K562 (cell line): ENCODE measurements at regions not wholly inside any gene's neighbourhood (a gene's known extent, or its start where the extent isn't known, plus 50 kb on each side); places are given as distances from the start of the nearest gene placed in this dataset.

ENCODE experiments used
- ATAC-seq: fragments of 200-7000 bp; cut with Tn5 transposase; 3 replicates; pipeline ENCODE4 v1.9.1; 2020; ENCODE audit warnings: moderate library complexity
- BruUV-seq: library from RNA; stranded (reverse); fragments of 400-500 nt; replicated peaks from 2 replicates; lab custom pipeline; 2021; lab: Mats Ljungman, UMichigan
- CTCF ChIA-PET: fragments of 300-600 bp; formaldehyde crosslinking; extraction: SDS; loops from one replicate; lab custom pipeline; 2021; ENCODE audit warnings: low intra/inter-chr PET ratio; lab: Yijun Ruan, JAX
- POLR2A ChIA-PET: fragments of 300-600, 350-650 bp; sonication (Branson Sonifier 250); formaldehyde crosslinking; extraction: SDS; loops from one replicate; lab custom pipeline; 2021; ENCODE audit warnings: antibody characterized with exemption, inconsistent platforms; lab: Yijun Ruan, JAX
- DNase-seq, 4 experiments: peaks; one replicate each; pipeline versions ENCODE4 v3.0.0 to v3.0.0-alpha.2; 2011 to 2018; ENCODE audit warnings: low spot score in 3 of 4, mixed read lengths in 3 of 4; ENCODE audit errors: extremely low read depth in 1 of 4
- FAIRE-seq: peaks from 2 replicates; lab custom pipeline; 2011; peaks lifted over from hg19 to GRCh38; lab: Jason Lieb, UNC
- H2AFZ ChIP-seq: 2 replicates; pipeline ENCODE4 v1.6.0; 2011; ENCODE audit warnings: low read depth, low read length, control low read depth, inconsistent platforms
- H3K27ac ChIP-seq: fragments of 200-600 bp; 3 replicates; pipeline ENCODE4 v1.8.0; 2011; ENCODE audit warnings: low read depth, mild to moderate bottlenecking, control low read depth, inconsistent platforms, low read length, moderate library complexity, mixed read lengths; ENCODE audit errors: extremely low read depth
- H3K27me3 ChIP-seq, 2 experiments: fragments of 300-600 bp in 1 of 2; 2 replicates in 1 of 2; 3 replicates in 1 of 2; pipeline versions ENCODE4 v1.6.0 to v1.8.0; 2011; ENCODE audit warnings: inconsistent platforms in 2 of 2, low read length in 2 of 2, mild to moderate bottlenecking in 1 of 2, mixed read lengths in 1 of 2, moderate library complexity in 1 of 2; ENCODE audit not compliant: control insufficient read depth in 2 of 2, insufficient read depth in 2 of 2
- H3K36me3 ChIP-seq: fragments of 300-600 bp; 3 replicates; pipeline ENCODE4 v1.8.0; 2011; ENCODE audit warnings: mild to moderate bottlenecking, low read length, inconsistent platforms; ENCODE audit not compliant: control insufficient read depth, insufficient read depth
- H3K4me1 ChIP-seq, 2 experiments: fragments of 200-600 bp in 1 of 2; replicated peaks in 1 of 2; 2 replicates in 1 of 2; 3 replicates in 1 of 2; pipeline versions ENCODE4 v1.5.1 to v1.8.0; 2011; ENCODE audit warnings: inconsistent platforms in 2 of 2, low read length in 2 of 2, mild to moderate bottlenecking in 1 of 2, mixed read lengths in 1 of 2, moderate library complexity in 1 of 2; ENCODE audit not compliant: control insufficient read depth in 2 of 2, insufficient read depth in 2 of 2
- H3K4me2 ChIP-seq: 2 replicates; pipeline ENCODE4 v1.6.1; 2011; ENCODE audit warnings: low read length, control low read depth, inconsistent platforms, mixed read lengths; ENCODE audit not compliant: insufficient read depth
- H3K4me3 ChIP-seq: fragments of 200-600 bp; sonication (generic), shearing (Covaris generic); 2 replicates; pipeline ENCODE4 v1.5.1; 2016; ENCODE audit warnings: control low read depth, inconsistent platforms
- H3K79me2 ChIP-seq: fragments of 200-600 bp; 3 replicates; pipeline ENCODE4 v1.8.0; 2011; ENCODE audit warnings: low read length, inconsistent platforms; ENCODE audit not compliant: control insufficient read depth, insufficient read depth
- H3K9ac ChIP-seq, 2 experiments: 2 replicates each; pipeline versions ENCODE4 v1.6.0 to v1.6.1; 2011; ENCODE audit warnings: low read depth in 2 of 2, low read length in 2 of 2, control low read depth in 1 of 2, inconsistent platforms in 1 of 2, mild to moderate bottlenecking in 1 of 2, mixed read lengths in 1 of 2; ENCODE audit not compliant: insufficient read depth in 1 of 2
- H3K9me1 ChIP-seq: one replicate; pipeline ENCODE4 v1.6.0; 2011; ENCODE audit warnings: inconsistent platforms, mild to moderate bottlenecking, low read length, moderate library complexity; ENCODE audit not compliant: control insufficient read depth, insufficient read depth
- H3K9me3 ChIP-seq: replicated peaks from 2 replicates; pipeline ENCODE4 v1.5.1; 2011; ENCODE audit warnings: low read depth, low read length, inconsistent platforms; ENCODE audit not compliant: control insufficient read depth, insufficient read depth
- H4K20me1 ChIP-seq: replicated peaks from 2 replicates; pipeline ENCODE4 v1.6.1; 2011; ENCODE audit warnings: low read length, inconsistent platforms, mixed read lengths; ENCODE audit not compliant: control insufficient read depth, insufficient read depth
- BRCA1 ChIP-seq, 2 experiments: fragments of 450-650 bp in 1 of 2; sonication (generic) in 1 of 2; formaldehyde crosslinking in 1 of 2; IDR thresholded peaks; 2 replicates each; pipeline versions ENCODE4 v1.5.0 to v1.6.1; 2017 to 2020; ENCODE audit warnings: mild to moderate bottlenecking in 1 of 2, missing genetic modification reagents in 1 of 2
- C11orf30 ChIP-seq: fragments of 450-650 bp; IDR thresholded peaks from 2 replicates; pipeline ENCODE4 v1.6.1; 2016; ENCODE audit warnings: low read depth, mild to moderate bottlenecking
- FOXP1 ChIP-seq: sonication (generic); formaldehyde crosslinking; IDR thresholded peaks from 2 replicates; pipeline ENCODE4 v1.8.0; 2022; ENCODE audit warnings: mild to moderate bottlenecking, missing genetic modification reagents
- HNRNPL ChIP-seq: fragments of 200-400 bp; formaldehyde crosslinking; IDR thresholded peaks from 2 replicates; pipeline ENCODE4 v1.6.1; 2017; ENCODE audit warnings: low read depth, mild to moderate bottlenecking, low read length
- MCM3 ChIP-seq: fragments of 450-650 bp; IDR thresholded peaks from 2 replicates; pipeline ENCODE4 v1.6.1; 2016
- RHOXF2B ChIP-seq: fragments of 250-450 bp; sonication (Bioruptor Pico); conservative IDR thresholded peaks from 2 replicates; pipeline ENCODE4 v1.5.1; 2021
- SIN3B ChIP-seq: fragments of 450-650 bp; IDR thresholded peaks from 2 replicates; pipeline ENCODE4 v1.6.1; 2017; ENCODE audit warnings: low read depth, mild to moderate bottlenecking, moderate library complexity
- TAL1 ChIP-seq: fragments of 450-650 bp; IDR thresholded peaks from 2 replicates; pipeline ENCODE4 v1.6.1; 2016; ENCODE audit warnings: mild to moderate bottlenecking
- ZEB2 ChIP-seq: fragments of 450-650 bp; IDR thresholded peaks from 2 replicates; pipeline ENCODE4 v1.6.1; 2016
- ZNF586 ChIP-seq: fragments of 450-650 bp; formaldehyde crosslinking; conservative IDR thresholded peaks from 2 replicates; pipeline ENCODE4 v1.4.0; 2020; ENCODE audit warnings: mild to moderate bottlenecking, moderate library complexity
- ZNF77 ChIP-seq: fragments of 250-450 bp; sonication (Bioruptor Pico); IDR thresholded peaks from 2 replicates; pipeline ENCODE4 v1.5.0; 2020
- ZSCAN32 ChIP-seq: fragments of 450-650 bp; formaldehyde crosslinking; IDR thresholded peaks from 2 replicates; pipeline ENCODE4 v1.4.0; 2020; ENCODE audit warnings: mild to moderate bottlenecking, moderate library complexity
- WGBS: fragments of 100-300 bp; shearing (Covaris generic); methylation state at CpG from one replicate; pipeline ENCODE4 v1.1.6; 2016; ENCODE audit warnings: low coverage, mixed read lengths; ENCODE audit not compliant: insufficient coverage; ENCODE audit errors: missing lambda C conversion rate; 5-methylcytosine and 5-hydroxymethylcytosine counted together
- in situ Hi-C: fragments of 300-500 bp; cut with MboI; formaldehyde crosslinking; loops from 4 replicates; pipeline ENCODE4 v1.15.0; 2018; ENCODE audit warnings: inconsistent platforms, mixed read lengths
- intact Hi-C: fragments of 100-400 bp; cut with micrococcal nuclease; formaldehyde crosslinking; loops from 2 replicates; pipeline ENCODE4 v1.14.2; 2022
- TF ChIP-seq, protein P1 (sequence below): sonication (generic); formaldehyde crosslinking; IDR thresholded peaks from 2 replicates; pipeline ENCODE4 v1.8.0; 2022; ENCODE audit warnings: mild to moderate bottlenecking, missing genetic modification reagents
- TF ChIP-seq, protein P2 (sequence below): fragments of 250-450 bp; sonication (Bioruptor Pico); IDR thresholded peaks from 2 replicates; pipeline ENCODE4 v1.8.0; 2022; ENCODE audit warnings: inconsistent platforms, mild to moderate bottlenecking, moderate library complexity, borderline replicate concordance
- TF ChIP-seq, protein P3 (sequence below): fragments of 250-450 bp; sonication (Bioruptor Pico); IDR thresholded peaks from 2 replicates; pipeline ENCODE4 v1.4.0; 2020; ENCODE audit warnings: mild to moderate bottlenecking, moderate library complexity, borderline replicate concordance

GRCh38 chr5:44869928-44870327, 61.2 kb downstream of the MRPS30 start:
- 0% methylated on average over 2 of the region's 2 CpGs for WGBS
- FAIRE-seq: no peak
- TF ChIP-seq FOXP1 (CRISPR knock-in tag): no peak
- no peak for TF ChIP-seq ZEB2
- TF ChIP-seq ZNF586: no peak
- TF ChIP-seq HNRNPL: no peak
- no peak for TF ChIP-seq ZSCAN32 (CRISPR knock-in tag)
- TF ChIP-seq BRCA1 (IDR thresholded peaks at IDR 0.05): no peak
- no peak for TF ChIP-seq BRCA1 (CRISPR knock-in tag; IDR thresholded peaks at IDR 0.05)
- TF ChIP-seq, protein P1, sequence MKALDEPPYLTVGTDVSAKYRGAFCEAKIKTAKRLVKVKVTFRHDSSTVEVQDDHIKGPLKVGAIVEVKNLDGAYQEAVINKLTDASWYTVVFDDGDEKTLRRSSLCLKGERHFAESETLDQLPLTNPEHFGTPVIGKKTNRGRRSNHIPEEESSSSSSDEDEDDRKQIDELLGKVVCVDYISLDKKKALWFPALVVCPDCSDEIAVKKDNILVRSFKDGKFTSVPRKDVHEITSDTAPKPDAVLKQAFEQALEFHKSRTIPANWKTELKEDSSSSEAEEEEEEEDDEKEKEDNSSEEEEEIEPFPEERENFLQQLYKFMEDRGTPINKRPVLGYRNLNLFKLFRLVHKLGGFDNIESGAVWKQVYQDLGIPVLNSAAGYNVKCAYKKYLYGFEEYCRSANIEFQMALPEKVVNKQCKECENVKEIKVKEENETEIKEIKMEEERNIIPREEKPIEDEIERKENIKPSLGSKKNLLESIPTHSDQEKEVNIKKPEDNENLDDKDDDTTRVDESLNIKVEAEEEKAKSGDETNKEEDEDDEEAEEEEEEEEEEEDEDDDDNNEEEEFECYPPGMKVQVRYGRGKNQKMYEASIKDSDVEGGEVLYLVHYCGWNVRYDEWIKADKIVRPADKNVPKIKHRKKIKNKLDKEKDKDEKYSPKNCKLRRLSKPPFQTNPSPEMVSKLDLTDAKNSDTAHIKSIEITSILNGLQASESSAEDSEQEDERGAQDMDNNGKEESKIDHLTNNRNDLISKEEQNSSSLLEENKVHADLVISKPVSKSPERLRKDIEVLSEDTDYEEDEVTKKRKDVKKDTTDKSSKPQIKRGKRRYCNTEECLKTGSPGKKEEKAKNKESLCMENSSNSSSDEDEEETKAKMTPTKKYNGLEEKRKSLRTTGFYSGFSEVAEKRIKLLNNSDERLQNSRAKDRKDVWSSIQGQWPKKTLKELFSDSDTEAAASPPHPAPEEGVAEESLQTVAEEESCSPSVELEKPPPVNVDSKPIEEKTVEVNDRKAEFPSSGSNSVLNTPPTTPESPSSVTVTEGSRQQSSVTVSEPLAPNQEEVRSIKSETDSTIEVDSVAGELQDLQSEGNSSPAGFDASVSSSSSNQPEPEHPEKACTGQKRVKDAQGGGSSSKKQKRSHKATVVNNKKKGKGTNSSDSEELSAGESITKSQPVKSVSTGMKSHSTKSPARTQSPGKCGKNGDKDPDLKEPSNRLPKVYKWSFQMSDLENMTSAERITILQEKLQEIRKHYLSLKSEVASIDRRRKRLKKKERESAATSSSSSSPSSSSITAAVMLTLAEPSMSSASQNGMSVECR (CRISPR knock-in tag): no peak
- no peak for TF ChIP-seq MCM3
- no peak for TF ChIP-seq TAL1
- no peak for TF ChIP-seq C11orf30
- TF ChIP-seq, protein P2, sequence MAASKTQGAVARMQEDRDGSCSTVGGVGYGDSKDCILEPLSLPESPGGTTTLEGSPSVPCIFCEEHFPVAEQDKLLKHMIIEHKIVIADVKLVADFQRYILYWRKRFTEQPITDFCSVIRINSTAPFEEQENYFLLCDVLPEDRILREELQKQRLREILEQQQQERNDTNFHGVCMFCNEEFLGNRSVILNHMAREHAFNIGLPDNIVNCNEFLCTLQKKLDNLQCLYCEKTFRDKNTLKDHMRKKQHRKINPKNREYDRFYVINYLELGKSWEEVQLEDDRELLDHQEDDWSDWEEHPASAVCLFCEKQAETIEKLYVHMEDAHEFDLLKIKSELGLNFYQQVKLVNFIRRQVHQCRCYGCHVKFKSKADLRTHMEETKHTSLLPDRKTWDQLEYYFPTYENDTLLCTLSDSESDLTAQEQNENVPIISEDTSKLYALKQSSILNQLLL (CRISPR knock-in tag): no peak
- TF ChIP-seq, protein P3, sequence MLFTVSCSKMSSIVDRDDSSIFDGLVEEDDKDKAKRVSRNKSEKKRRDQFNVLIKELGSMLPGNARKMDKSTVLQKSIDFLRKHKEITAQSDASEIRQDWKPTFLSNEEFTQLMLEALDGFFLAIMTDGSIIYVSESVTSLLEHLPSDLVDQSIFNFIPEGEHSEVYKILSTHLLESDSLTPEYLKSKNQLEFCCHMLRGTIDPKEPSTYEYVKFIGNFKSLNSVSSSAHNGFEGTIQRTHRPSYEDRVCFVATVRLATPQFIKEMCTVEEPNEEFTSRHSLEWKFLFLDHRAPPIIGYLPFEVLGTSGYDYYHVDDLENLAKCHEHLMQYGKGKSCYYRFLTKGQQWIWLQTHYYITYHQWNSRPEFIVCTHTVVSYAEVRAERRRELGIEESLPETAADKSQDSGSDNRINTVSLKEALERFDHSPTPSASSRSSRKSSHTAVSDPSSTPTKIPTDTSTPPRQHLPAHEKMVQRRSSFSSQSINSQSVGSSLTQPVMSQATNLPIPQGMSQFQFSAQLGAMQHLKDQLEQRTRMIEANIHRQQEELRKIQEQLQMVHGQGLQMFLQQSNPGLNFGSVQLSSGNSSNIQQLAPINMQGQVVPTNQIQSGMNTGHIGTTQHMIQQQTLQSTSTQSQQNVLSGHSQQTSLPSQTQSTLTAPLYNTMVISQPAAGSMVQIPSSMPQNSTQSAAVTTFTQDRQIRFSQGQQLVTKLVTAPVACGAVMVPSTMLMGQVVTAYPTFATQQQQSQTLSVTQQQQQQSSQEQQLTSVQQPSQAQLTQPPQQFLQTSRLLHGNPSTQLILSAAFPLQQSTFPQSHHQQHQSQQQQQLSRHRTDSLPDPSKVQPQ (CRISPR knock-in tag): no peak
- no peak for TF ChIP-seq ZNF77 (CRISPR knock-in tag)
- no peak for TF ChIP-seq SIN3B
- TF ChIP-seq RHOXF2B (CRISPR knock-in tag): no peak

More at GRCh38 chr5:44869928-44870327, 61.2 kb downstream of the MRPS30 start:
- H3K27me3 ChIP-seq: no peaks in the 10 kb centered on the region
- BruUV-seq: no TSS peak
- H3K27ac ChIP-seq: no peak overlapping the region
- no peaks in the 10 kb centered on the region for H3K9me1 ChIP-seq
- no peaks in the 10 kb centered on the region for H3K4me1 ChIP-seq
- no peaks in the 10 kb centered on the region for H4K20me1 ChIP-seq
- H3K36me3 ChIP-seq: no peaks in the 10 kb centered on the region
- intact Hi-C loops (no loop called here), in situ Hi-C loops (no loop called here)
- H3K9ac ChIP-seq: no peak overlapping the region
- H3K9me3 ChIP-seq: no peaks in the 10 kb centered on the region
- POLR2A ChIA-PET: no interaction called here
- no peaks in the 10 kb centered on the region for H3K79me2 ChIP-seq
- DNase-seq (no peak), ATAC-seq (no peak)
- CTCF ChIA-PET: no interaction called here
- H3K4me3 ChIP-seq: no peak overlapping the region
- H2AFZ ChIP-seq: no peak overlapping the region
- H3K4me2 ChIP-seq: no peak overlapping the region
